A673 (cell line): ENCODE measurements at regions not wholly inside any gene's neighbourhood (a gene's known extent, or its start where the extent isn't known, plus 50 kb on each side); places are given as distances from the start of the nearest gene placed in this dataset.

Experiments
- BruUV-seq: library from RNA; stranded (reverse); fragments of 400-500 nt; replicated peaks from 2 replicates; lab custom pipeline; 2021; lab: Mats Ljungman, UMichigan
- CTCF ChIA-PET: fragments of 300-600 bp; sonication (Branson Sonifier 250); formaldehyde crosslinking; loops from one replicate; lab custom pipeline; 2022; ENCODE audit warnings: antibody characterized with exemption; lab: Charles Lee
- POLR2A ChIA-PET: fragments of 300-600 bp; sonication (Branson Sonifier 250); formaldehyde crosslinking; loops from one replicate; lab custom pipeline; 2022; ENCODE audit warnings: antibody characterized with exemption; ENCODE audit not compliant: low non-redundant PET; lab: Charles Lee
- DNase-seq: peaks from one replicate; pipeline ENCODE4 v3.0.0-alpha.2; 2015; ENCODE audit warnings: low spot score
- H3K27ac ChIP-seq: fragments of 200-600 bp; sonication (generic); 2 replicates; pipeline ENCODE4 v1.5.1; 2016; ENCODE audit warnings: mixed run types, low read depth, mild to moderate bottlenecking, mixed read lengths, antibody characterized with exemption, low read length; ENCODE audit not compliant: poor library complexity, severe bottlenecking
- H3K27me3 ChIP-seq: fragments of 200-600 bp; sonication (generic); replicated peaks from 2 replicates; pipeline ENCODE4 v1.6.1; 2017; ENCODE audit warnings: mixed run types, low read depth, mild to moderate bottlenecking, mixed read lengths, antibody characterized with exemption, low read length; ENCODE audit not compliant: insufficient read depth, poor library complexity
- H3K36me3 ChIP-seq: fragments of 200-600 bp; sonication (generic); 2 replicates; pipeline ENCODE4 v1.6.1; 2016; ENCODE audit warnings: mixed run types, mild to moderate bottlenecking, mixed read lengths, antibody characterized with exemption, low read length; ENCODE audit not compliant: insufficient read depth, poor library complexity, severe bottlenecking
- H3K4me1 ChIP-seq: fragments of 200-600 bp; sonication (generic); 2 replicates; pipeline ENCODE4 v1.6.1; 2017; ENCODE audit warnings: mixed run types, mild to moderate bottlenecking, mixed read lengths, antibody characterized with exemption, low read length; ENCODE audit not compliant: insufficient read depth, poor library complexity, severe bottlenecking
- H3K4me3 ChIP-seq: fragments of 200-600 bp; sonication (generic); 2 replicates; pipeline ENCODE4 v1.5.1; 2016; ENCODE audit warnings: low read depth, mixed run types, mild to moderate bottlenecking, mixed read lengths, low read length; ENCODE audit not compliant: poor library complexity, severe bottlenecking
- H3K9me3 ChIP-seq: fragments of 200-600 bp; sonication (generic); 2 replicates; pipeline ENCODE4 v1.6.1; 2016; ENCODE audit warnings: mixed run types, low read depth, mild to moderate bottlenecking, mixed read lengths, antibody characterized with exemption, low read length; ENCODE audit not compliant: poor library complexity, severe bottlenecking
- CTCF ChIP-seq: fragments of 300-800, 200-600 bp; sonication (generic); conservative IDR thresholded peaks from 2 replicates; pipeline ENCODE4 v1.5.1; 2017; ENCODE audit warnings: low read depth, mild to moderate bottlenecking, antibody characterized with exemption, low read length, moderate library complexity, mixed read lengths
- EZH2 ChIP-seq: fragments of 200-600 bp; sonication (generic); IDR thresholded peaks from 2 replicates; pipeline ENCODE4 v1.6.1; 2017; ENCODE audit warnings: borderline replicate concordance, low read depth, mild to moderate bottlenecking, mixed read lengths, antibody characterized with exemption, low read length; ENCODE audit not compliant: poor library complexity, severe bottlenecking
- intact Hi-C: fragments of 100-400 bp; cut with micrococcal nuclease; formaldehyde crosslinking; loops from one replicate; pipeline ENCODE4 v1.10.0; 2022; ENCODE audit not compliant: unreplicated experiment

- intact Hi-C loops: no loop called here
- no peak overlapping the region for H3K27ac ChIP-seq
- no peak for DNase-seq
- BruUV-seq: no TSS peak
- no peaks in the 10 kb centered on the region for H3K36me3 ChIP-seq
- H3K27me3 ChIP-seq: no peaks in the 10 kb centered on the region
- H3K4me1 ChIP-seq: no peaks in the 10 kb centered on the region
- TF ChIP-seq CTCF: no peak
- no peak for TF ChIP-seq EZH2
- H3K4me3 ChIP-seq: no peak overlapping the region
- no peaks in the 10 kb centered on the region for H3K9me3 ChIP-seq
- ChIA-PET POLR2A (no interaction called here), CTCF (no interaction called here)
These were observed 158.6 kb downstream of the DICER1 start for GRCh38 chr14:94998685-94999084.

- H3K4me3 ChIP-seq: no peak overlapping the region
- H3K27me3 ChIP-seq: no peaks in the 10 kb centered on the region
- no peak overlapping the region for H3K27ac ChIP-seq
- ChIA-PET POLR2A (no interaction called here), CTCF (no interaction called here)
- TF ChIP-seq CTCF: no peak
- TF ChIP-seq EZH2: no peak
- DNase-seq: no peak
- H3K36me3 ChIP-seq: no peaks in the 10 kb centered on the region
- no peaks in the 10 kb centered on the region for H3K9me3 ChIP-seq
- BruUV-seq: no TSS peak
- H3K4me1 ChIP-seq: no peaks in the 10 kb centered on the region
- intact Hi-C loops: no loop called here
These were observed 159.2 kb downstream of the DICER1 start for GRCh38 chr14:94998110-94998509.

GRCh38 chr14:94995551-94995950 is 161.8 kb downstream of the DICER1 start:
- CTCF ChIA-PET: no interaction called here
- no TSS peak for BruUV-seq
- H3K4me3 ChIP-seq: no peak overlapping the region

More at GRCh38 chr14:94995551-94995950, 161.8 kb downstream of the DICER1 start:
- Histone ChIP-seq H3K27me3 (no peaks in the 10 kb centered on the region), H3K9me3 (no peaks in the 10 kb centered on the region), H3K27ac (no peak overlapping the region), H3K4me1 (no peaks in the 10 kb centered on the region), H3K36me3 (no peaks in the 10 kb centered on the region)
- POLR2A ChIA-PET: no interaction called here
- DNase-seq: no peak
- intact Hi-C loops: no loop called here
- TF ChIP-seq CTCF (no peak), EZH2 (no peak)
